ENCODE measurements at regions not wholly inside any gene's neighbourhood (a gene's known extent, or its start where the extent isn't known, plus 50 kb on each side); places are given as distances from the start of the nearest gene placed in this dataset.
A peak's percentile ranks its signal among the peaks of the same experiment; 100 is the strongest.

DNA sequence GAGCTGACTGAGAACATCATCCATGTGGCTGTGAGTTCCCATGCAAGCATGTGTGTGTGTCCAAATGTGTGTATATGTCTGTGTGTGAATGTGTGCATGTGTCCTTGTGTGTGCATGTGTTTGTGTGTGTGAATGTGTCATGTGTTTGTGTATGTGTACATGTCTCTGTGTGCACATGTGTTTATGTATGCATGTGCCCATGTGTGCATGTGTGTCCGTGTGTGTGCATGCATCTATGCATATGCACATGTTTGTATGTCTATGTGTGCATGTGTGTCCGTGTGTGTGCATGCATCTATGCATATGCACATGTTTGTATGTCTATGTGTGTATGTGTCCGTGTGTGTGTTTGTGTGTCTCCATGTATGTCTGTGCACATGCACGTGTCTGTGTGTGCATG, 99.7 kb downstream of the LBH start:
- Histone ChIP-seq H3K9ac (ENCODE audit: low read length in 3 of 3) (no peak overlapping the region), H3K9me3 (ENCODE audit: control insufficient read depth in 2 of 3, insufficient read depth in 1 of 3, low read length in 3 of 3) (peaks cover 0 to 3% (median 0%) of the 10 kb centered on the region in 3 donors), H3K27ac (ENCODE audit: low read depth in 2 of 2, low read length in 2 of 2) (no peak overlapping the region), H3K4me3 (ENCODE audit: low read length in 3 of 3) (peak overlapping the region in 1 of 3 donors; percentile 18), H3K27me3 (ENCODE audit: control insufficient read depth, insufficient read depth, low read length) (no peaks in the 10 kb centered on the region), H3K4me1 (ENCODE audit: control insufficient read depth in 2 of 3, insufficient read depth in 2 of 3, low read depth in 1 of 3, low read length in 3 of 3) (peaks cover 3 to 13% (median 9%) of the 10 kb centered on the region in 3 donors), H3K36me3 (ENCODE audit: control insufficient read depth in 2 of 3, insufficient read depth in 3 of 3, low read length in 3 of 3) (no peaks in the 10 kb centered on the region)
- intact Hi-C loops (cut with DNase I): no loop called here
- FAIRE-seq: no peak
- DNase-seq: no peak
- TF ChIP-seq CTCF (IDR thresholded peaks at IDR 0.05; ENCODE audit: borderline replicate concordance, extremely low read depth, insufficient read depth): no peak

GRCh38 chr2:30331869-30332268, 100.5 kb downstream of the LBH start:
- Histone ChIP-seq H3K4me1 (ENCODE audit: control insufficient read depth in 2 of 3, insufficient read depth in 2 of 3, low read depth in 1 of 3, low read length in 3 of 3) (peaks cover 3 to 13% (median 9%) of the 10 kb centered on the region in 3 donors), H3K9me3 (ENCODE audit: control insufficient read depth in 2 of 3, insufficient read depth in 1 of 3, low read length in 3 of 3) (peaks cover 0 to 3% (median 0%) of the 10 kb centered on the region in 3 donors), H3K27me3 (ENCODE audit: control insufficient read depth, insufficient read depth, low read length) (no peaks in the 10 kb centered on the region), H3K9ac (ENCODE audit: low read length in 3 of 3) (no peak overlapping the region), H3K27ac (ENCODE audit: low read depth in 2 of 2, low read length in 2 of 2) (no peak overlapping the region), H3K36me3 (ENCODE audit: control insufficient read depth in 2 of 3, insufficient read depth in 3 of 3, low read length in 3 of 3) (no peaks in the 10 kb centered on the region), H3K4me3 (ENCODE audit: low read length in 3 of 3) (peak overlapping the region in 1 of 3 donors; percentile 23)
- TF ChIP-seq CTCF (IDR thresholded peaks at IDR 0.05; ENCODE audit: borderline replicate concordance, extremely low read depth, insufficient read depth): no peak
- no peak for DNase-seq
- FAIRE-seq: no peak
- intact Hi-C loops (cut with DNase I): no loop called here

DNA sequence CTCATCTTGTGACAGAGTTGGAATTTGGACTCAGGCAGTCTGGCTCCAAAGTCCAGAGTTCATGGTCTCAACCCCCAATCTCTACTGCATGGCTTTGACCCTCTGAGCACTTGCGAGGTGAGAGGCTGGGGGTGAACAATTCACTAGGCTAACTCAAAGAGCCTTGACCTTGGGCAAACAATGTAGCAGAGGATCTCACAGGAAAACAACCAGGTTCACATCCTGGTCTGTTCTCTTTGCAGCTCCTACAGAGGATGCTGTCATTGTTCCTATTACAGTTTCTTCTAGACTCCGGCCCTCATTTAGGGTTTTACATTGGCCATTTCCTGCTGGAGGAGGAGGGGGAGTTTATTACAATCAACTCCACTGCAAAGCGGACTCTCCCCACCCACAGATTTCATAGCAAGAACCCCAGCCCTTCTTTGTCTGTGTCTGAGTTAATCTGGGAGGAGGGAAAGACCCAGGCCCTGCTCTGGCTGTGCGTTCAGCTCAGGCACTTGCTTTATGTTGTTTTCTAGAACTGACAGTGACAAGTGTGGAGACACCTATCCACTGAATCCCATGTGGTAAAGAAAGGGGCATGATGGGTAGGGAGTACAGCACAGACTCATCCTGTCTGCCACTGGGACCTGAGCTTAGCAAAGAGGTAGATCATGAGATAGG, 101.6 kb downstream of the LBH start:
- FAIRE-seq: no peak

More for the DNA sequence above, 101.6 kb downstream of the LBH start:
- Histone ChIP-seq H3K4me3 (ENCODE audit: low read length in 3 of 3) (no peak overlapping the region), H3K4me1 (ENCODE audit: control insufficient read depth in 2 of 3, insufficient read depth in 2 of 3, low read depth in 1 of 3, low read length in 3 of 3) (peaks cover 3 to 13% (median 9%) of the 10 kb centered on the region in 3 donors), H3K27me3 (ENCODE audit: control insufficient read depth, insufficient read depth, low read length) (no peaks in the 10 kb centered on the region), H3K36me3 (ENCODE audit: control insufficient read depth in 2 of 3, insufficient read depth in 3 of 3, low read length in 3 of 3) (no peaks in the 10 kb centered on the region), H3K27ac (ENCODE audit: low read depth in 2 of 2, low read length in 2 of 2) (no peak overlapping the region), H3K9ac (ENCODE audit: low read length in 3 of 3) (no peak overlapping the region), H3K9me3 (ENCODE audit: control insufficient read depth in 2 of 3, insufficient read depth in 1 of 3, low read length in 3 of 3) (peaks cover 0 to 3% (median 0%) of the 10 kb centered on the region in 3 donors)
- no peak for TF ChIP-seq CTCF (IDR thresholded peaks at IDR 0.05; ENCODE audit: borderline replicate concordance, extremely low read depth, insufficient read depth)
- intact Hi-C loops (cut with DNase I): no loop called here
- DNase-seq: peak in 1 of 5 donors; percentile 39

Data from kidney (tissue), 13 donors.